ENCODE measurements at regions not wholly inside any gene's neighbourhood (a gene's known extent, or its start where the extent isn't known, plus 50 kb on each side); places are given as distances from the start of the nearest gene placed in this dataset.

DNA sequence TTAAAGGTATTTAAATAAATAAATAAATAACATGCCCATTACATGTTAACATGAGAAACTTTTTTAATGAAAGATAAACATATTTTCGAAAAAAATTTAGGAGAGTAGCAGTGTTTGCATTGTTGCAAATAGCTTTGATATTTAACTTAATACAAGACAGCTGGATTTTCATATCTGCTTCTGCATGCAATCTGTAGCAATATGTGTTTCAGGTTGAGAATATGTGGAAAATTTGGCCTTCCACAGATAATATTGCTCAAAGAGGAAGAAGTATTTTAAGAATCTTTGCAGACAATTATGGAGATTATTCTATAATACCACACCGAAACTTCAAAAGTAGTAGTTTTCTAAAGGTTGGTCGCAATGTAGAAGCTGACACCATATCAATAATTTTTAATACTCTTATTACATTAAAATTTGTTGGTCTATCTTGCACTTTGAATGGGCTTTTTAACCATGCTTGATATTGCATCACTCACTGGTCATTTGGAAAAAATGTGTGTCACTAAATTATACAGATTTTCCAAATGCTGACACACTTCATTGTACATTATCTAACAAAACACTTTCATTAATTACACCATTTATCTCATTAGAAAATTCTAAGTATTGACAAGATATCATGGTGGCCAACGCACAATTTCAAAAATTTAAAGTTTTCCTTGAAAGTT lies 229.8 kb upstream of the HDAC9 start:
- Histone ChIP-seq H3K27ac (ENCODE audit: low read depth, low read length) (no peak overlapping the region), H3K4me3 (ENCODE audit: low read depth in 1 of 2, low read length in 2 of 2) (no peak overlapping the region), H3K4me1 (ENCODE audit: control insufficient read depth in 1 of 2, insufficient read depth in 2 of 2, low read length in 2 of 2) (no peaks in the 10 kb centered on the region), H3K9ac (ENCODE audit: low read depth in 1 of 2, low read length in 2 of 2) (no peak overlapping the region), H3K27me3 (ENCODE audit: control insufficient read depth in 1 of 2, insufficient read depth in 2 of 2, low read length in 2 of 2) (no peaks in the 10 kb centered on the region), H3K36me3 (ENCODE audit: control insufficient read depth in 1 of 2, insufficient read depth in 2 of 2, low read length in 2 of 2) (no peaks in the 10 kb centered on the region), H3K9me3 (ENCODE audit: control insufficient read depth in 1 of 2, low read length in 2 of 2) (peaks cover 8 to 10% of the 10 kb centered on the region in 2 donors)

DNA sequence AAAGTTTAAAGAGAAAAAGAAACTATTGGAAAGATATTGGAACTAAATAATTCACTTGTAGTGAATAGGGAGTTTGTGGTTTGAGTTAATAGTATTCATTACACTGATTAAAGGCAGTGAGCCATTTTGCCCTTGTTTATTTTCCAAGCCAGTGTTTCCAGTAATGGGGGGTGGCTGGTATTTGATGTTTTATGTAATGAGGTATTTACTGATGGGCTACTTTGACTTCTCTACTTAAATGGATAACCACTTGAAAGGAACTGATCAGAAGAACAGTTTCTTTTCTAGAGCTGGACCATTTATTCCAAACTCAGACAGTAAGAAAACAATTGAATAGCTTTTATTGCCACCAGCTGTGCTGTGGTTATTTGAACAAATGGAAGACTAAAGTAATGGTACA lies 227.0 kb upstream of the HDAC9 start:
- H3K9ac ChIP-seq (ENCODE audit: low read depth in 1 of 2, low read length in 2 of 2): no peak overlapping the region
- H3K27ac ChIP-seq (ENCODE audit: low read depth, low read length): no peak overlapping the region
- no peaks in the 10 kb centered on the region for H3K36me3 ChIP-seq (ENCODE audit: control insufficient read depth in 1 of 2, insufficient read depth in 2 of 2, low read length in 2 of 2)
- H3K4me1 ChIP-seq (ENCODE audit: control insufficient read depth in 1 of 2, insufficient read depth in 2 of 2, low read length in 2 of 2): no peaks in the 10 kb centered on the region
- H3K4me3 ChIP-seq (ENCODE audit: low read depth in 1 of 2, low read length in 2 of 2): no peak overlapping the region
- H3K27me3 ChIP-seq (ENCODE audit: control insufficient read depth in 1 of 2, insufficient read depth in 2 of 2, low read length in 2 of 2): no peaks in the 10 kb centered on the region
- no peaks in the 10 kb centered on the region for H3K9me3 ChIP-seq (ENCODE audit: control insufficient read depth in 1 of 2, low read length in 2 of 2)

DNA sequence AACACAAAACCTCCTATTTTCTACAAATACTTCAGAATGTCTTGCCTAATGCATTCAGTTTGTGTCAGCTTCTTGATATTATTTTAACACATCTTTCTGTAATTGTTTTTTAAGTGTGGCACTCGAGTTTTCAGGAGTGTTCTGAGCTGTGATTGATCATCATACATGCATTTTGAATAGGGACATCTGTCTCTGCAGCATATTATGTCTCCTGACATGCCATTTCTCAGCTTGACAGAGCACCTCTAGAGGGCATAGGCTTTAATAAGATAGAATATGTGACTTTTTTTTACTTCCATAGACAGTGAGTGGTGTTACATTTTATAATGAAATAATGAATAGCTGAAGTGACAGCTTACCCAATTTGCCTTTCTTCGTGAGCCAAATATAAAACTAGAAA lies 219.2 kb upstream of the HDAC9 start:
- Histone ChIP-seq H3K9ac (ENCODE audit: low read depth in 1 of 2, low read length in 2 of 2) (no peak overlapping the region), H3K4me1 (ENCODE audit: control insufficient read depth in 1 of 2, insufficient read depth in 2 of 2, low read length in 2 of 2) (no peaks in the 10 kb centered on the region), H3K36me3 (ENCODE audit: control insufficient read depth in 1 of 2, insufficient read depth in 2 of 2, low read length in 2 of 2) (no peaks in the 10 kb centered on the region), H3K4me3 (ENCODE audit: low read depth in 1 of 2, low read length in 2 of 2) (no peak overlapping the region), H3K9me3 (ENCODE audit: control insufficient read depth in 1 of 2, low read length in 2 of 2) (no peaks in the 10 kb centered on the region), H3K27me3 (ENCODE audit: control insufficient read depth in 1 of 2, insufficient read depth in 2 of 2, low read length in 2 of 2) (no peaks in the 10 kb centered on the region), H3K27ac (ENCODE audit: low read depth, low read length) (no peak overlapping the region)

DNA sequence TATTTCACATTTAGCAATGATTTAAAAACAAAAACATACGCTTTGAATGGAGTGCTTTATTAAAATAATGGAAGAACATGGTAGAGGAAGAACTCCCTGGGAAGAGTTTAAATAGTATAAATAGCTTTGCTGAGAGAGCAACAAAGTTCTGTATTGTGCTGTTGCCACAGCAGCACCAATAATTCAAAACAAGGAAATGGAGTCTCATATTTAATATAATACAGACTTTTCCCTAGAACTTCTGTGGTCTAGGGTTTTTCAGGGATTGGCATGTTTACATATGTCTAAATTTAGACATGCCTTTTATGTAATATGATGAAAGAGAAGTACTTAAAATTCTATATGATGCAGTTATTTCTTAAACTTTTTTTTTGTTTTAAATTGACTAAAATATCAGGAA lies 217.2 kb upstream of the HDAC9 start:
- Histone ChIP-seq H3K36me3 (ENCODE audit: control insufficient read depth in 1 of 2, insufficient read depth in 2 of 2, low read length in 2 of 2) (no peaks in the 10 kb centered on the region), H3K9ac (ENCODE audit: low read depth in 1 of 2, low read length in 2 of 2) (no peak overlapping the region), H3K4me3 (ENCODE audit: low read depth in 1 of 2, low read length in 2 of 2) (no peak overlapping the region)

DNA sequence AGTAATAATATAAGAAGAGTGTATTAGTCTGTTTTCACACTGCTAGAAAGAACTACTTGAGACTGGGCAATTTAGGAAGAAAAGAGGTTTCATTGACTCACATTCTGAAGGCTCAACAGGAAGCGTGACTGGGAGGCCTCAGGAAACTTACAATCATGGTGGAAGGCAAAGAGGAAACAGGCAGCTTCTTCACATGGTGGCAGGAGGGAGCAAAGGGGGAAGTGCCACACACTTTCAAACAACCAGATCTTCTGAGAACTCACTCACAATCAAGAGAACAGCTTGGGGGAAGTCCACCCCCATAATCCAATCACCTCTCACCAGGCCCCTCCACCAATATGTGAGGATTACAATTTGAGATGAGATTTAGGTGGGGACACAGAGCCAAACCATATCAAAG lies 212.5 kb upstream of the HDAC9 start:
- Histone ChIP-seq H3K36me3 (ENCODE audit: control insufficient read depth in 1 of 2, insufficient read depth in 2 of 2, low read length in 2 of 2) (no peaks in the 10 kb centered on the region), H3K4me1 (ENCODE audit: control insufficient read depth in 1 of 2, insufficient read depth in 2 of 2, low read length in 2 of 2) (no peaks in the 10 kb centered on the region), H3K27me3 (ENCODE audit: control insufficient read depth in 1 of 2, insufficient read depth in 2 of 2, low read length in 2 of 2) (no peaks in the 10 kb centered on the region), H3K27ac (ENCODE audit: low read depth, low read length) (no peak overlapping the region), H3K9me3 (ENCODE audit: control insufficient read depth in 1 of 2, low read length in 2 of 2) (no peaks in the 10 kb centered on the region), H3K9ac (ENCODE audit: low read depth in 1 of 2, low read length in 2 of 2) (no peak overlapping the region), H3K4me3 (ENCODE audit: low read depth in 1 of 2, low read length in 2 of 2) (no peak overlapping the region)

More for the DNA sequence above, 217.2 kb upstream of the HDAC9 start:
- H3K4me1 ChIP-seq (ENCODE audit: control insufficient read depth in 1 of 2, insufficient read depth in 2 of 2, low read length in 2 of 2): no peaks in the 10 kb centered on the region
- H3K27ac ChIP-seq (ENCODE audit: low read depth, low read length): no peak overlapping the region
- no peaks in the 10 kb centered on the region for H3K9me3 ChIP-seq (ENCODE audit: control insufficient read depth in 1 of 2, low read length in 2 of 2)
- H3K27me3 ChIP-seq (ENCODE audit: control insufficient read depth in 1 of 2, insufficient read depth in 2 of 2, low read length in 2 of 2): no peaks in the 10 kb centered on the region

DNA sequence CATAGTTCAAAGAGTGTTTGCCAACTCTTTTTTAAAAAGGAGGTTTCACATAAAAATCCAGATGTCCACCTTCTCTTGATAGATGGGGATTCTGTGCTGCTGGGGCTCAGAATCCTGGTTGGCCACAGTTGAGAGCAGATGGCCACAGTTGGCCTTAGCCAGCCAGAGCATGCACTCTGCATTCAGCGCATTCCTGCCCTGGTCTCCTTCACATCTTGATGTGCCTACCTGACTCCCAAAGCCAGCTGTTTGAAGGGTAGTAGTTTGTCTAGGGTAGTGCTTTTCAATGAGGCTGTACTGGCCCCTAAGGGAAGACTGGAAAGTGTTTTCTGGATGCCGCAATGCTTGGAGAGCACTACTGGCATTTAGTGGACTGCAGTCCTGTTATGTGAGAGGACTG lies 208.1 kb upstream of the HDAC9 start:
- no peaks in the 10 kb centered on the region for H3K9me3 ChIP-seq (ENCODE audit: control insufficient read depth in 1 of 2, low read length in 2 of 2)
- no peak overlapping the region for H3K4me3 ChIP-seq (ENCODE audit: low read depth in 1 of 2, low read length in 2 of 2)
- H3K36me3 ChIP-seq (ENCODE audit: control insufficient read depth in 1 of 2, insufficient read depth in 2 of 2, low read length in 2 of 2): no peaks in the 10 kb centered on the region
- no peak overlapping the region for H3K27ac ChIP-seq (ENCODE audit: low read depth, low read length)
- no peak overlapping the region for H3K9ac ChIP-seq (ENCODE audit: low read depth in 1 of 2, low read length in 2 of 2)
- H3K4me1 ChIP-seq (ENCODE audit: control insufficient read depth in 1 of 2, insufficient read depth in 2 of 2, low read length in 2 of 2): no peaks in the 10 kb centered on the region
- no peaks in the 10 kb centered on the region for H3K27me3 ChIP-seq (ENCODE audit: control insufficient read depth in 1 of 2, insufficient read depth in 2 of 2, low read length in 2 of 2)

DNA sequence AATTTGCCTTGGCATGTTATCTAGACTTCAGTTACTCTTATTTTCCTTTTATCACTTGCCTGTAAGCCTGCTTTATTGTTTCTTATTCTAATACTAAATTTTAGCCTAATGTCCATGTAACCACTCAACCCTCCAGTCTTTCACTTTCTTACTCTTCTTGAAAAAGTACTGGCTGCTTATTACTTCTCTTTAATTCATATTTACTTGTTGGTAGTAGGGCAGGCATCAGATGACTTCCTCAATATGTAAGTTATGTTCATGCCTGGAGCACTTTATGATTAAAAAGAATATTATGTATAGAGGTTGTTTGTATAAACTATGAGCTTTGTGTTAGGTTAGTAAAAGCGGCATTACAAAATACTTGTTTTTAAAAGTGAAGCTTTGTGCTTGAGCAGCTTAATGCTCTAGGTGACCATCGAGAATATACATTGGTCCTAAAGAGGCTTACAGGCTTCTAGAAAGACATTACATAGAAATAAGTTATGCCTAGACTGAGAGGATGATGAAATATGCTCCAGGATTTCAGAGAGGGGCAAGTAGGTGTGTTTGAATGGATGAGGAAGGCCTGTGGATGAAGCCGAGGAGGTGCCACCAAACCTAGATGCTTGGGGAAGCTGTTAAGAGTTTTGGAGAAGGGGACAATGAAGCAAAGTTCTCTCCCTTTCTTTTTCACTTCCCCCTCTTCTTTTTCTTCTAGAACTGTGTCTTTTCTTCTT lies 207.1 kb upstream of the HDAC9 start:
- Histone ChIP-seq H3K9me3 (ENCODE audit: control insufficient read depth in 1 of 2, low read length in 2 of 2) (no peaks in the 10 kb centered on the region), H3K36me3 (ENCODE audit: control insufficient read depth in 1 of 2, insufficient read depth in 2 of 2, low read length in 2 of 2) (no peaks in the 10 kb centered on the region), H3K27me3 (ENCODE audit: control insufficient read depth in 1 of 2, insufficient read depth in 2 of 2, low read length in 2 of 2) (no peaks in the 10 kb centered on the region), H3K4me3 (ENCODE audit: low read depth in 1 of 2, low read length in 2 of 2) (no peak overlapping the region), H3K27ac (ENCODE audit: low read depth, low read length) (no peak overlapping the region), H3K9ac (ENCODE audit: low read depth in 1 of 2, low read length in 2 of 2) (no peak overlapping the region), H3K4me1 (ENCODE audit: control insufficient read depth in 1 of 2, insufficient read depth in 2 of 2, low read length in 2 of 2) (no peaks in the 10 kb centered on the region)

DNA sequence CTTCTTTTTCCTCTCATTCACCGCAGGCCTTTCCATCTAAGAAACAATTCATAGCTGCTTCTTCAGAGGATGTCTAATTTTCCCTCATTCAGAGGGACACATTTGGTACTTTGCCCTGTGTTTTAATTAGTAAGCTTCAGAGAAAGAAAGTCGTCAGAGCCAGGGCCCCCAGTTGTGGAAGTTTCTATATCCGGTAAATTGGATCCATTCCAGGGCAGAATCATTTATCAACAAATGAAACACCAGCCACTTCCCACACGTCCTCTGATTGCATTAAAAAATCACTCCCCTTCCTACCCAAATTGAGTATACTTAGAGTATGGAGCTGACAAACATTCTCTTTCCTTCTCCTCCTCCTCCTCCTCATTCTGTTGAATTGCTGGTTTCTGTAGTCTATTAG lies 205.8 kb upstream of the HDAC9 start:
- Histone ChIP-seq H3K4me1 (ENCODE audit: control insufficient read depth in 1 of 2, insufficient read depth in 2 of 2, low read length in 2 of 2) (no peaks in the 10 kb centered on the region), H3K9me3 (ENCODE audit: control insufficient read depth in 1 of 2, low read length in 2 of 2) (no peaks in the 10 kb centered on the region), H3K4me3 (ENCODE audit: low read depth in 1 of 2, low read length in 2 of 2) (no peak overlapping the region), H3K9ac (ENCODE audit: low read depth in 1 of 2, low read length in 2 of 2) (no peak overlapping the region), H3K27me3 (ENCODE audit: control insufficient read depth in 1 of 2, insufficient read depth in 2 of 2, low read length in 2 of 2) (no peaks in the 10 kb centered on the region), H3K36me3 (ENCODE audit: control insufficient read depth in 1 of 2, insufficient read depth in 2 of 2, low read length in 2 of 2) (no peaks in the 10 kb centered on the region), H3K27ac (ENCODE audit: low read depth, low read length) (no peak overlapping the region)

DNA sequence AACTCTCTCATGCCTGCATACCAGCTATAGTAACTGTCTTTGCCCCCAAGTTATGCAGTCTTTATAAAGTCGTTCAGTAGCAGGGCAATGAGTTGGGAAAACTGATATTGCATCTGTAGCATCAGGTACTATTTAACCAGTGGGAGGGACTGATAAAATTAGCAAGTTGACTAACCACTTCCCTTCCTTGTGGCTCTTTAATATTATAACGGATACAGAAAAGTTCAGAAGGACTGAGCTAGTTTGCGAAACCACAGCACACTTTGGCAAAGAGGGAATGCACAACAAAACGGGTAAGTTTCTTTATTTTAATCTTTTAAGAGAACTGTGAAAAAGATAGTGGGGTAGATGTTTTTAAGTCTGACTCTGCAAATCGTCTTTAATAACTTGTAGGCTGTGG lies 205.3 kb upstream of the HDAC9 start:
- H3K9ac ChIP-seq (ENCODE audit: low read depth in 1 of 2, low read length in 2 of 2): no peak overlapping the region
- H3K27me3 ChIP-seq (ENCODE audit: control insufficient read depth in 1 of 2, insufficient read depth in 2 of 2, low read length in 2 of 2): no peaks in the 10 kb centered on the region
- no peaks in the 10 kb centered on the region for H3K36me3 ChIP-seq (ENCODE audit: control insufficient read depth in 1 of 2, insufficient read depth in 2 of 2, low read length in 2 of 2)
- peak overlapping the region in 1 of 2 donors; percentile 5 for H3K4me3 ChIP-seq (ENCODE audit: low read depth in 1 of 2, low read length in 2 of 2)
- no peaks in the 10 kb centered on the region for H3K4me1 ChIP-seq (ENCODE audit: control insufficient read depth in 1 of 2, insufficient read depth in 2 of 2, low read length in 2 of 2)
- no peak overlapping the region for H3K27ac ChIP-seq (ENCODE audit: low read depth, low read length)
- no peaks in the 10 kb centered on the region for H3K9me3 ChIP-seq (ENCODE audit: control insufficient read depth in 1 of 2, low read length in 2 of 2)

DNA sequence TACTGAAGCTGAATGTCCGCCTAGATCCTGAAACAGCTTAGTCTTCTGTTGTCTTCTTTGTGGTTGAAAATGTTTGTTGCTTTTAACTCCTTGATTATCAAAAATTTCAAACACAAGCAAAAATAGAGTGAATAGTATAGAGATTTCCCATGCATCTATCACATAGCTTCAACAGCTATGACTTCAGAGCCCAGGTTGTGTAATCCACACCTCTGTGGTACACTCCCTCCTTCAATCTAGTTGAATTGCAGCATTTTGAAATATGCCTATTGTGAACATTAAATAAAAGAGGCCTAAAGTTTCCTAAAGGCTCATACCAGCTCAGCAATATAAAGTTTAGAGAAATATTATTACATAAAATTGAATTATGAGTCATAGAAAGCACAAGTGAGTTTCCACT lies 204.7 kb upstream of the HDAC9 start:
- Histone ChIP-seq H3K4me1 (ENCODE audit: control insufficient read depth in 1 of 2, insufficient read depth in 2 of 2, low read length in 2 of 2) (no peaks in the 10 kb centered on the region), H3K4me3 (ENCODE audit: low read depth in 1 of 2, low read length in 2 of 2) (peak overlapping the region in 1 of 2 donors; percentile 13), H3K36me3 (ENCODE audit: control insufficient read depth in 1 of 2, insufficient read depth in 2 of 2, low read length in 2 of 2) (no peaks in the 10 kb centered on the region), H3K27me3 (ENCODE audit: control insufficient read depth in 1 of 2, insufficient read depth in 2 of 2, low read length in 2 of 2) (no peaks in the 10 kb centered on the region), H3K27ac (ENCODE audit: low read depth, low read length) (no peak overlapping the region), H3K9ac (ENCODE audit: low read depth in 1 of 2, low read length in 2 of 2) (no peak overlapping the region), H3K9me3 (ENCODE audit: control insufficient read depth in 1 of 2, low read length in 2 of 2) (no peaks in the 10 kb centered on the region)
